H1 (cell line): ENCODE measurements at regions not wholly inside any gene's neighbourhood (a gene's known extent, or its start where the extent isn't known, plus 50 kb on each side); places are given as distances from the start of the nearest gene placed in this dataset.

ENCODE experiments used
- CTCF ChIA-PET: fragments of 300-600 bp; sonication (Branson Sonifier 250); formaldehyde crosslinking; loops from one replicate; lab custom pipeline; 2021; ENCODE audit not compliant: partially characterized antibody; lab: Charles Lee
- POLR2A ChIA-PET: fragments of 300-600 bp; sonication (Branson Sonifier 250); formaldehyde crosslinking; loops from one replicate; lab custom pipeline; 2021; ENCODE audit warnings: inconsistent platforms; ENCODE audit not compliant: partially characterized antibody; lab: Charles Lee
- DNase-seq, 2 experiments: peaks; one replicate each; pipeline versions ENCODE4 v3.0.0 to v3.0.0-alpha.2; 2010 to 2022; ENCODE audit warnings: low spot score in 2 of 2, low read depth in 1 of 2, mixed read lengths in 1 of 2
- FAIRE-seq: peaks from 2 replicates; lab custom pipeline; 2011; peaks lifted over from hg19 to GRCh38; lab: Jason Lieb, UNC
- H2AFZ ChIP-seq: 2 replicates; pipeline ENCODE4 v1.8.1; 2012; ENCODE audit warnings: low read length, inconsistent platforms
- H2AK5ac ChIP-seq: 2 replicates; pipeline ENCODE4 v1.6.1; 2013; ENCODE audit warnings: low read depth, low read length
- H2BK120ac ChIP-seq: replicated peaks from 2 replicates; pipeline ENCODE3; 2013; ENCODE audit warnings: low read depth, low read length, inconsistent platforms
- H2BK12ac ChIP-seq: 2 replicates; pipeline ENCODE4 v1.6.1; 2013; ENCODE audit warnings: low read depth, low read length
- H2BK15ac ChIP-seq: 2 replicates; pipeline ENCODE4 v1.6.1; 2013; ENCODE audit warnings: low read length
- H2BK20ac ChIP-seq: 2 replicates; pipeline ENCODE4 v1.6.1; 2013; ENCODE audit warnings: low read length
- H2BK5ac ChIP-seq: 2 replicates; pipeline ENCODE4 v1.6.1; 2013; ENCODE audit warnings: low read depth, low read length
- H3K14ac ChIP-seq: 2 replicates; pipeline ENCODE4 v1.6.1; 2013; ENCODE audit warnings: inconsistent platforms; ENCODE audit not compliant: insufficient read length
- H3K18ac ChIP-seq: 2 replicates; pipeline ENCODE4 v1.6.1; 2013; ENCODE audit warnings: low read length; ENCODE audit errors: extremely low read depth
- H3K23ac ChIP-seq: 2 replicates; pipeline ENCODE4 v1.6.1; 2013; ENCODE audit warnings: inconsistent platforms; ENCODE audit not compliant: insufficient read length
- H3K23me2 ChIP-seq: 2 replicates; pipeline ENCODE4 v1.6.1; 2013; ENCODE audit warnings: low read depth, low read length
- H3K27ac ChIP-seq: 2 replicates; pipeline ENCODE4 v1.6.1; 2011; ENCODE audit warnings: low read depth, low read length, inconsistent platforms
- H3K27me3 ChIP-seq, 4 experiments: replicated peaks in 1 of 4; 1 replicate in 1 of 4; 2 replicates in 3 of 4; pipeline versions ENCODE4 v1.6.1 to v1.8.1; 2011 to 2013; ENCODE audit warnings: low read length in 3 of 4, mild to moderate bottlenecking in 3 of 4, inconsistent platforms in 2 of 4, mixed read lengths in 2 of 4, moderate library complexity in 1 of 4; ENCODE audit not compliant: control insufficient read depth in 3 of 4, insufficient read depth in 3 of 4; ENCODE audit errors: extremely low read depth in 1 of 4
- H3K36me3 ChIP-seq, 4 experiments: 2 replicates each; pipeline versions ENCODE4 v1.6.1 to v1.8.1; 2011 to 2013; ENCODE audit warnings: mild to moderate bottlenecking in 4 of 4, low read length in 3 of 4, moderate library complexity in 2 of 4, control low read depth in 1 of 4, inconsistent platforms in 1 of 4; ENCODE audit not compliant: insufficient read depth in 4 of 4, control insufficient read depth in 2 of 4
- H3K4ac ChIP-seq: replicated peaks from 2 replicates; pipeline ENCODE3; 2013; ENCODE audit warnings: low read length, low read depth, mixed read lengths, inconsistent platforms; ENCODE audit not compliant: insufficient read length
- H3K4me1 ChIP-seq, 4 experiments: replicated peaks in 1 of 4; 1 replicate in 1 of 4; 2 replicates in 3 of 4; pipeline versions ENCODE4 v1.6.1 to v1.8.1; 2011 to 2013; ENCODE audit warnings: low read length in 3 of 4, inconsistent platforms in 2 of 4, mixed read lengths in 1 of 4; ENCODE audit not compliant: insufficient read depth in 4 of 4, control insufficient read depth in 3 of 4
- H3K4me2 ChIP-seq, 2 experiments: 2 replicates each; pipeline versions ENCODE4 v1.6.1 to v1.8.1; 2011 to 2013; ENCODE audit warnings: low read depth in 2 of 2, low read length in 2 of 2, control low read depth in 1 of 2, inconsistent platforms in 1 of 2, mild to moderate bottlenecking in 1 of 2; ENCODE audit not compliant: insufficient read depth in 1 of 2
- H3K4me3 ChIP-seq, 4 experiments: fragments of 200-600, 300-600 bp in 1 of 4; sonication (generic), shearing (Covaris generic), sonication (Bioruptor Twin) in 1 of 4; 2 replicates each; pipeline versions ENCODE4 v1.5.1 to v1.8.1; 2011 to 2016; ENCODE audit warnings: low read length in 4 of 4, low read depth in 3 of 4, control low read depth in 2 of 4, inconsistent platforms in 2 of 4, mild to moderate bottlenecking in 2 of 4, mixed read lengths in 1 of 4, moderate library complexity in 1 of 4; ENCODE audit not compliant: insufficient read depth in 2 of 4; ENCODE audit errors: extremely low read depth in 1 of 4
- H3K56ac ChIP-seq: replicated peaks from 2 replicates; pipeline ENCODE3; 2013; ENCODE audit warnings: low read depth, mild to moderate bottlenecking, mixed read lengths, low read length, inconsistent platforms; ENCODE audit not compliant: insufficient read length
- H3K79me1 ChIP-seq: 2 replicates; pipeline ENCODE4 v1.6.1; 2013; ENCODE audit warnings: low read depth, low read length, control low read depth
- H3K79me2 ChIP-seq, 2 experiments: 2 replicates each; pipeline versions ENCODE4 v1.6.1 to v1.8.1; 2012 to 2013; ENCODE audit warnings: low read length in 2 of 2, mild to moderate bottlenecking in 2 of 2, inconsistent platforms in 1 of 2; ENCODE audit not compliant: insufficient read depth in 2 of 2, control insufficient read depth in 1 of 2
- H3K9ac ChIP-seq, 4 experiments: replicated peaks in 1 of 4; 1 replicate in 1 of 4; 2 replicates in 3 of 4; pipeline versions ENCODE4 v1.6.1 to v1.8.1; 2011 to 2013; ENCODE audit warnings: low read depth in 3 of 4, low read length in 3 of 4, control low read depth in 2 of 4, mild to moderate bottlenecking in 2 of 4, moderate library complexity in 2 of 4, inconsistent platforms in 1 of 4; ENCODE audit errors: extremely low read depth in 1 of 4
- H3K9me3 ChIP-seq, 2 experiments: 2 replicates each; pipeline versions ENCODE4 v1.6.1 to v1.8.1; 2012 to 2013; ENCODE audit warnings: mild to moderate bottlenecking in 2 of 2, moderate library complexity in 2 of 2, control low read depth in 1 of 2, inconsistent platforms in 1 of 2, low read depth in 1 of 2, low read length in 1 of 2, mixed read lengths in 1 of 2; ENCODE audit not compliant: insufficient read depth in 2 of 2
- H4K20me1 ChIP-seq, 2 experiments: replicated peaks in 1 of 2; 2 replicates each; pipeline versions ENCODE3 to v1.8.1; 2011 to 2013; ENCODE audit warnings: inconsistent platforms in 2 of 2, low read length in 2 of 2, mild to moderate bottlenecking in 1 of 2; ENCODE audit not compliant: insufficient read depth in 2 of 2, control insufficient read depth in 1 of 2
- H4K5ac ChIP-seq: 2 replicates; pipeline ENCODE4 v1.6.1; 2013; ENCODE audit warnings: low read length, low read depth, mixed read lengths, inconsistent platforms; ENCODE audit not compliant: insufficient read length
- H4K8ac ChIP-seq: 2 replicates; pipeline ENCODE4 v1.8.0; 2013; ENCODE audit warnings: mild to moderate bottlenecking, moderate library complexity, low read length, inconsistent platforms; ENCODE audit not compliant: insufficient read depth; ENCODE audit errors: extremely low read depth
- H4K91ac ChIP-seq: replicated peaks from 2 replicates; pipeline ENCODE3; 2013; ENCODE audit warnings: low read length, mixed read lengths, inconsistent platforms; ENCODE audit not compliant: insufficient read length
- ASH2L ChIP-seq: fragments of 200-600, 300-600 bp; sonication (generic); IDR thresholded peaks from one replicate; pipeline ENCODE4 v1.7.1; 2017; ENCODE audit warnings: low read length
- BRCA1 ChIP-seq: IDR thresholded peaks from 2 replicates; pipeline ENCODE4 v1.6.1; 2012; ENCODE audit warnings: low read depth, low read length, improper control_type of control experiment
- CHD1 ChIP-seq: IDR thresholded peaks from 2 replicates; pipeline ENCODE4 v1.6.1; 2012; ENCODE audit warnings: low read depth, low read length, improper control_type of control experiment
- CREB1 ChIP-seq: IDR thresholded peaks from 2 replicates; pipeline ENCODE4 v1.6.1; 2012; ENCODE audit warnings: inconsistent platforms
- HDAC2 ChIP-seq, 2 experiments: fragments of 300-600 bp in 1 of 2; sonication (generic) in 1 of 2; IDR thresholded peaks; 2 replicates each; pipeline ENCODE4 v1.6.1; 2011 to 2012; ENCODE audit warnings: low read depth in 2 of 2, low read length in 2 of 2, mild to moderate bottlenecking in 2 of 2, moderate library complexity in 2 of 2, borderline replicate concordance in 1 of 2, inconsistent platforms in 1 of 2
- JUN ChIP-seq: IDR thresholded peaks from 2 replicates; pipeline ENCODE4 v1.6.1; 2011; ENCODE audit warnings: low read depth, mild to moderate bottlenecking, improper control_type of control experiment, low read length
- KDM4A ChIP-seq: IDR thresholded peaks from one replicate; pipeline ENCODE4 v1.7.1; 2012; ENCODE audit warnings: low read depth, mild to moderate bottlenecking, moderate library complexity, low read length, inconsistent platforms; ENCODE audit not compliant: severe bottlenecking
- MAFK ChIP-seq: IDR thresholded peaks from 2 replicates; pipeline ENCODE4 v1.6.1; 2012; ENCODE audit warnings: low read depth, mild to moderate bottlenecking, improper control_type of control experiment, low read length
- POLR2AphosphoS5 ChIP-seq: IDR thresholded peaks from 2 replicates; pipeline ENCODE4 v1.6.1; 2011; ENCODE audit warnings: low read depth, low read length
- RBBP5 ChIP-seq: IDR thresholded peaks from 2 replicates; pipeline ENCODE4 v1.7.1; 2012; ENCODE audit warnings: low read depth, mild to moderate bottlenecking, inconsistent platforms, low read length, moderate library complexity, borderline replicate concordance
- RXRA ChIP-seq: IDR thresholded peaks from 2 replicates; pipeline ENCODE4 v1.6.1; 2011; ENCODE audit warnings: low read depth, mild to moderate bottlenecking, low read length, moderate library complexity; ENCODE audit not compliant: insufficient read depth
- TCF12 ChIP-seq: IDR thresholded peaks from 2 replicates; pipeline ENCODE4 v1.6.1; 2011; ENCODE audit warnings: low read depth, mild to moderate bottlenecking, low read length
- WGBS, 2 experiments: shearing (Covaris generic) in 1 of 2; methylation state at CpG; one replicate each; pipeline versions ENCODE4 v1.1.6 to v1.1.7; 2013 to 2015; ENCODE audit warnings: low lambda C conversion rate in 2 of 2, mixed read lengths in 2 of 2, inconsistent platforms in 1 of 2, low coverage in 1 of 2, missing lambda C conversion rate in 1 of 2; ENCODE audit not compliant: insufficient replicate concordance in 2 of 2, insufficient coverage in 1 of 2, insufficient read length in 1 of 2; ENCODE audit errors: extremely low coverage in 1 of 2, missing lambda C conversion rate in 1 of 2; 5-methylcytosine and 5-hydroxymethylcytosine counted together
- TF ChIP-seq, protein P1 (sequence below): IDR thresholded peaks from 2 replicates; pipeline ENCODE4 v1.6.1; 2011; ENCODE audit warnings: low read depth, mild to moderate bottlenecking, low read length; ENCODE audit not compliant: insufficient read depth

DNA sequence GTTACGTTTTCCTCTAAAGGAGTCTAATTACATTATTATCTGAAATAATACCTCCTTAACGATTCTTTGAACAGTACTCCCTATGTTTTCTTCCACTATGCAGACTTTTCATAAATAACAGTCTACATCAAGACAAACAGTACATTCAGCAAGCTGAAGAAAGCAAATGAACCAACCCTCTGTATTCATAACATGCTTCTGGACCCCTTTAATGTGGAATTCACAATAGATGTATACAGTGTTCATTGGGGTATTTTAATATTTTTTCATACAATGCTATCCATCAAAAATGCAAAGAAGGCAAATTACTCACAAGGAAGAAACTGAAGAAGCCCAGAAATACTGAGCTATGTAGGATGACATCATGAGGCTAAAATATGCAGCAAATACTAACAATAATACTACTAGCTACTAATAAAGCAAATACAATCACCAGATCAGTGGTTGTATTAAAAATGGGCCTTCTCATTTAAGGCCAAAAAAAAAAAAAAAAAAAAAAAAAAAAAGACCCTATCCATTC is 408.6 kb downstream of the MTX2 start:
- ChIA-PET CTCF (interaction anchor here (0.7 to 2.4 kb wide), 5 partner anchors 9 to 143 kb away, joined by 3 to 8 read pairs (median 3); no protein-coding TSS in a partner anchor), POLR2A (no interaction called here)
- Histone ChIP-seq H3K23me2 (no peaks in the 10 kb centered on the region; the same call in 1 of the 2 replicates), H2BK12ac (no peak overlapping the region), H2BK15ac (no peak overlapping the region), H3K14ac (no peak overlapping the region), H2BK5ac (no peak overlapping the region), H4K20me1 (no peaks in the 10 kb centered on the region), H3K36me3 (no peaks in the 10 kb centered on the region), H3K27ac (no peak overlapping the region), H3K4ac (no peak overlapping the region), H2BK120ac (no peak overlapping the region), H3K9me3 (no peaks in the 10 kb centered on the region), H3K9ac (no peak overlapping the region), H2BK20ac (no peak overlapping the region), H3K18ac (no peak overlapping the region), H3K4me2 (no peak overlapping the region), H3K23ac (no peak overlapping the region), H4K91ac (no peak overlapping the region), H3K27me3 (no peaks in the 10 kb centered on the region)
- no peak for FAIRE-seq
- TF ChIP-seq CHD1 (no peak), ASH2L (no peak), POLR2AphosphoS5 (no peak), HDAC2 (IDR thresholded peaks at IDR 0.05; ENCODE audit: borderline replicate concordance in 1 of 2, low read depth in 2 of 2, low read length in 2 of 2) (no peak), JUN (no peak), KDM4A (no peak), TCF12 (no peak), RXRA (no peak), MAFK (no peak), CREB1 (no peak), BRCA1 (no peak), RBBP5 (no peak)
- TF ChIP-seq, protein P1, sequence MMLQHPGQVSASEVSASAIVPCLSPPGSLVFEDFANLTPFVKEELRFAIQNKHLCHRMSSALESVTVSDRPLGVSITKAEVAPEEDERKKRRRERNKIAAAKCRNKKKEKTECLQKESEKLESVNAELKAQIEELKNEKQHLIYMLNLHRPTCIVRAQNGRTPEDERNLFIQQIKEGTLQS = no peak
- TF ChIP-seq, all 59 proteins: peak for 0
- H4K8ac ChIP-seq = no peak overlapping the region
- H4K5ac ChIP-seq = no peak overlapping the region
- no peak for DNase-seq
- H2AK5ac ChIP-seq = no peak overlapping the region
- H3K56ac ChIP-seq = no peak overlapping the region
- H2AFZ ChIP-seq = no peak overlapping the region
- no peaks in the 10 kb centered on the region for H3K79me2 ChIP-seq
- 88% methylated on average over 2 of the region's 2 CpGs; no CpG with 5 or more reads in 1 of the 2 experiments for WGBS, 2 experiments
- no peaks in the 10 kb centered on the region for H3K79me1 ChIP-seq
- H3K4me3 ChIP-seq = no peak overlapping the region
- H3K4me1 ChIP-seq = peaks cover 2 to 9% (median 7%) of the 10 kb centered on the region in 4 experiments; a peak in 4 of 7 replicates
